Activated naive CD4-positive, alpha-beta T cell treated with anti-CD3 and anti-CD28 coated beads, Interleukin-2, amount 50 U/mL, for 72 hours (primary cell): ENCODE measurements at regions not wholly inside any gene's neighbourhood (a gene's known extent, or its start where the extent isn't known, plus 50 kb on each side); places are given as distances from the start of the nearest gene placed in this dataset.

Experiments used
- ATAC-seq, 2 donors: fragments of 150-1000 bp; cut with Tn5 transposase; 2 replicates each; pipeline ENCODE4 v1.10.0; 2021; ENCODE audit warnings: mild to moderate bottlenecking in 2 of 2, moderate library complexity in 2 of 2
- DNase-seq, 2 donors: peaks; one replicate each; pipeline ENCODE4 v3.0.0; 2021 to 2022; ENCODE audit warnings: low spot score in 2 of 2
- H3K27ac Mint-ChIP-seq, 2 donors: one replicate each; pipeline ENCODE4 v1.8.0; 2022; ENCODE audit warnings: mild to moderate bottlenecking in 2 of 2, mixed read lengths in 2 of 2
- H3K36me3 Mint-ChIP-seq, 2 donors: one replicate each; pipeline ENCODE4 v1.8.0; 2022; ENCODE audit warnings: mixed read lengths in 2 of 2
- H3K9me3 Mint-ChIP-seq, 2 donors: one replicate each; pipeline ENCODE4 v1.8.0; 2022; ENCODE audit warnings: mixed read lengths in 2 of 2

- DNase-seq (no peak), ATAC-seq (no peak)
- H3K9me3 Mint-ChIP-seq, result no peaks in the 10 kb centered on the region
- H3K36me3 Mint-ChIP-seq, result no peaks in the 10 kb centered on the region
- peak overlapping the region; percentile 4 to 33 for H3K27ac Mint-ChIP-seq
Measured at GRCh38 chr7:66864294-66864693, 56.7 kb upstream of the TMEM248 start.

DNA sequence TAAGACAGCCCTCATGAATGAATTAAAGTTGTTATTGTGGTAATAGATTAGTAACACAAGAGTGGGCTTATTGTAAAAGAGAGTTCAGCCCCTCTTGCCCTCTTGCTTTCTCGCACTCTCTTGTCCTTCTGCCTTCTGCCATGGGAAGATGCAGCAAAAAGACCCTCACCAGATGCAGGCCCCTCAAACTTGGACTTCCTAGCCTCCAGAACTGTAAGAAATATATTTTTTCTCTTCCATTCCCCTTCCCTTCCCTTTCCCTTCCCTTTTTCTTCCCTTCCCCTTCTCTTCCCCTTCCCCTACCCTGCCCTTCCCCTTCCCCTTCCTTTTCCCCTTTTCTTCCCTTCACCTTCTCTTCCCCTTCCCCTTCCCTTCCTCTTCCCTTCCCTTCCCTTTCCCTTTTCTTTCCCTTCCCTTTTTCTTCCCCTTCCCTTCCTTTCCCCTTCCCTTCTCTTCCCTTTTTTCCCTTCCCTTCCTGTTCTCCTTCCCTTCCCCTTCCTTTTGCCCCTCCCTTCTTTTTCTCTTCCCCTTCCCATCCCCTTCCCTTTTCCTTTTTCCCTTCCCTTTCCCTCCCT is 55.6 kb upstream of the TMEM248 start:
- no peak overlapping the region for H3K27ac Mint-ChIP-seq
- no peak for DNase-seq
- no peak for ATAC-seq
- H3K36me3 Mint-ChIP-seq, result no peaks in the 10 kb centered on the region
- H3K9me3 Mint-ChIP-seq, result no peaks in the 10 kb centered on the region

DNA sequence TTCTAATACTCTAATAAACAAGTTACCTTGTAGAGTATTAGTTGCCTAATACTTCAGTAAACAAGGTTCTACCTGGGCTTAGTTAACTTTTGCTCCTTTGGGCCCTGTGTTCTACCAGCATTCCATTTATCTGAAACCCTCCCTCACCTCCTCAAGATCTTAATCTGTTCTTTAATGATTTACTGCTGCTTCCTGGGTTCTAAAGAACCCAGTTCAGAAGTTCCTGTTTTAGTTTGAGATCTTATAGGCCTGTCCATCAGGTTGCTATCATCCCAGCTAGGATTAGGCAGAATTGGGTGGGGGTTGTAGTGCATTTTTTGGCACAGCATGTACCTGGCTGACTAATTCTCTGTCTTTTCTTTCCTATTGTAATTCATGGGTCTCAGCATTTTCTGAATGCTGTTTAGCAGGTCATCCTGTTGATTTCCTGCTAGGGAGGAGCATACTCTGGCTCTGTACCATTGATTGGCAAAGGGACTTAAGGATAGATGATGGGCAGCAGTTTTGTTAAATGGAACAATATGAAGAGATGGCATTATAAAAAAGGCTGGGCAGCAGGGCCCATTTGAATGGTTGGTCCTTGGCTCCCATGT is 53.7 kb upstream of the TMEM248 start:
- Mint-ChIP-seq H3K9me3 (no peaks in the 10 kb centered on the region), H3K27ac (no peak overlapping the region), H3K36me3 (no peaks in the 10 kb centered on the region)
- ATAC-seq, result no peak
- DNase-seq, result no peak

GRCh38 chr7:66869660-66870450 is 51.2 kb upstream of the TMEM248 start:
- Mint-ChIP-seq H3K9me3 (no peaks in the 10 kb centered on the region), H3K27ac (peak overlapping the region in 1 of 2 donors; percentile 51), H3K36me3 (no peaks in the 10 kb centered on the region)
- DNase-seq (no peak), ATAC-seq (peak; percentile 83 to 90)

GRCh38 chr7:66871076-66871475 is 49.9 kb upstream of the TMEM248 start:
- Mint-ChIP-seq H3K36me3 (no peaks in the 10 kb centered on the region), H3K9me3 (no peaks in the 10 kb centered on the region), H3K27ac (peak overlapping the region in 1 of 2 donors; percentile 1)
- DNase-seq (no peak), ATAC-seq (no peak)
